SW 1271 (cell line): ENCODE measurements at regions not wholly inside any gene's neighbourhood (a gene's known extent, or its start where the extent isn't known, plus 50 kb on each side); places are given as distances from the start of the nearest gene placed in this dataset.
"Not testable (repeated sequence)": the region's sequence is repeated elsewhere in the genome, so short reads cannot be mapped to it uniquely, and the experiment has no call there.

ENCODE experiments used
- DNase-seq, 2 experiments: peaks; one replicate each; lab custom pipeline; 2025; lab: John Stamatoyannopoulos, UW

DNA sequence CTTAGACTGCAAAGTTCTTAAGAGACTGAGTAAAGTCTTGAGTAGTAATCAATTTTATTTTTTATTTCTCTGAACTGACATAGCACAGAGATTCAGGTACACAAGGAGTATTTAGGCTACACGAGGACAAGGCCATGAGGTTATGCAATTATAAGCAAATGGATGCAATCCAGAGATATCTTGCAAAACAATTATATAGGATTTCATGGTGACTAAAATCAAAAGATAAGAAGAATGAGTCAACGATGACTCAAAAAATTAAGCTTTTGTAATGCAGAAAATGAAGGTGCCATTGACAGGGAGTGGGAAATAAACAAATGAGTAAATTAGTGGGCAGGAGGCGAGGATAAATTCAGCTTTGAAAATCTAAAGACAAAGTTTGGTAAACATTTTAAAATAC lies 66.7 kb upstream of the MYO3A start:
- no peak for DNase-seq

GRCh38 chr10:25869067-25869591 lies 64.9 kb upstream of the MYO3A start:
- no peak for DNase-seq

DNA sequence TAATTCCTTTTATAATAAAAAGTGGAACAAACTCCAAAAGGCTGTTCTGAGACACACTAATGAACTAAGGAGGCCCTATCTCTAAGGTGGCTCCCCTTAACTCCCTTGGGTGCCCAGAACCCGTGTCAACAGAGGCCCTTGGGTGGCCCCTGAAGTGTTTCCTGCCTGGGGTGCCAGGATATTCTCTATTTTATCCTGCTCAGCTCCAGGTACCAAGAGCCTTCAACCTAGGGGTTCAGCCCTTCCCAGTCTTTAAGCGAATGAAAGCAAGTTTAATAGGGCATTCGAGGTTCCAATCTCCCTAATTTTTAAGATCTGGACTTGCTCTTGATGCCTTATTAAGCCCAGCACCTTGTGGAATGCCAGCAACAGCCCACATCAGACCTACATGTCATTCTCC lies 64.4 kb upstream of the MYO3A start:
- DNase-seq, result no peak

GRCh38 chr10:25874402-25874801 lies 59.6 kb upstream of the MYO3A start:
- DNase-seq, result not testable (repeated sequence)

- peak in 1 of 2 experiments; percentile 49 for DNase-seq
Measured at GRCh38 chr10:25875556-25876165, 58.4 kb upstream of the MYO3A start.

- no peak for DNase-seq
Measured at GRCh38 chr10:25877296-25877695, 56.7 kb upstream of the MYO3A start.
